IMR-90 (cell line): ENCODE measurements at regions not wholly inside any gene's neighbourhood (a gene's known extent, or its start where the extent isn't known, plus 50 kb on each side); places are given as distances from the start of the nearest gene placed in this dataset.

Experiments used
- ATAC-seq: fragments of 200-7000 bp; cut with Tn5 transposase; 2 replicates; pipeline ENCODE4 v1.9.1; 2020; ENCODE audit warnings: low read depth, mild to moderate bottlenecking, moderate library complexity
- BruUV-seq: library from RNA; stranded (reverse); fragments of 400-500 nt; replicated peaks from 2 replicates; lab custom pipeline; 2021; lab: Mats Ljungman, UMichigan
- CTCF ChIA-PET: fragments of 300-600 bp; formaldehyde crosslinking; extraction: SDS; loops from one replicate; lab custom pipeline; 2021; ENCODE audit warnings: antibody characterized with exemption; lab: Yijun Ruan, JAX
- POLR2A ChIA-PET: fragments of 300-600 bp; sonication (Branson Sonifier 250); formaldehyde crosslinking; loops from one replicate; lab custom pipeline; 2022; ENCODE audit warnings: antibody characterized with exemption; ENCODE audit not compliant: unreplicated experiment; lab: Charles Lee
- DNase-seq: peaks from one replicate; pipeline ENCODE4 v3.0.0; 2013
- H2AFZ ChIP-seq: replicated peaks from 2 replicates; pipeline ENCODE3; 2013; ENCODE audit warnings: low read length, mild to moderate bottlenecking; ENCODE audit not compliant: poor library complexity
- H2AK5ac ChIP-seq: 2 replicates; pipeline ENCODE4 v1.6.1; 2013; ENCODE audit warnings: low read depth, low read length, inconsistent platforms
- H2AK9ac ChIP-seq: replicated peaks from 2 replicates; pipeline ENCODE3; 2013; ENCODE audit warnings: mild to moderate bottlenecking, low read depth, low read length, moderate library complexity; ENCODE audit not compliant: poor library complexity
- H2BK120ac ChIP-seq: 2 replicates; pipeline ENCODE4 v1.6.1; 2013; ENCODE audit warnings: low read depth, low read length, inconsistent platforms
- H2BK15ac ChIP-seq: 3 replicates; pipeline ENCODE4 v1.6.1; 2013; ENCODE audit warnings: low read depth, low read length, inconsistent platforms
- H2BK20ac ChIP-seq: 2 replicates; pipeline ENCODE4 v1.6.1; 2013; ENCODE audit warnings: low read depth, mild to moderate bottlenecking, inconsistent platforms, low read length, moderate library complexity
- H2BK5ac ChIP-seq: 2 replicates; pipeline ENCODE4 v1.6.1; 2013; ENCODE audit warnings: mild to moderate bottlenecking, low read depth, low read length, inconsistent platforms; ENCODE audit not compliant: poor library complexity, severe bottlenecking
- H3K14ac ChIP-seq: replicated peaks from 2 replicates; pipeline ENCODE4 v1.6.1; 2013; ENCODE audit warnings: low read depth, low read length, inconsistent platforms
- H3K18ac ChIP-seq: 2 replicates; pipeline ENCODE4 v1.6.1; 2013; ENCODE audit warnings: low read depth, low read length, control low read depth
- H3K23ac ChIP-seq: 2 replicates; pipeline ENCODE4 v1.6.1; 2013; ENCODE audit warnings: low read depth, low read length, inconsistent platforms
- H3K27ac ChIP-seq: 2 replicates; pipeline ENCODE4 v1.5.1; 2013; ENCODE audit warnings: mild to moderate bottlenecking, control low read depth, low read length; ENCODE audit not compliant: insufficient read depth
- H3K27me3 ChIP-seq: 2 replicates; pipeline ENCODE4 v1.6.1; 2013; ENCODE audit warnings: low read length; ENCODE audit not compliant: control insufficient read depth, insufficient read depth
- H3K36me3 ChIP-seq: 2 replicates; pipeline ENCODE4 v1.6.1; 2013; ENCODE audit warnings: low read length, mixed read lengths; ENCODE audit not compliant: control insufficient read depth, insufficient read depth
- H3K4ac ChIP-seq: 2 replicates; pipeline ENCODE4 v1.6.1; 2013; ENCODE audit warnings: low read depth, low read length, inconsistent platforms
- H3K4me1 ChIP-seq: 2 replicates; pipeline ENCODE4 v1.6.1; 2013; ENCODE audit warnings: low read length, mixed read lengths; ENCODE audit not compliant: control insufficient read depth, insufficient read depth
- H3K4me2 ChIP-seq: 2 replicates; pipeline ENCODE4 v1.6.1; 2013; ENCODE audit warnings: low read depth, mild to moderate bottlenecking, control low read depth, low read length, moderate library complexity
- H3K4me3 ChIP-seq: 2 replicates; pipeline ENCODE4 v1.5.1; 2013; ENCODE audit warnings: low read depth, mild to moderate bottlenecking, control low read depth, low read length, moderate library complexity; ENCODE audit not compliant: insufficient read depth
- H3K56ac ChIP-seq: 2 replicates; pipeline ENCODE4 v1.6.1; 2013; ENCODE audit warnings: low read length, inconsistent platforms; ENCODE audit not compliant: insufficient read depth; ENCODE audit errors: extremely low read depth
- H3K79me1 ChIP-seq, 2 experiments: 2 replicates each; pipeline ENCODE4 v1.6.1; 2013; ENCODE audit warnings: low read length in 2 of 2, inconsistent platforms in 1 of 2, low read depth in 1 of 2
- H3K9ac ChIP-seq: 2 replicates; pipeline ENCODE4 v1.6.1; 2013; ENCODE audit warnings: low read depth, low read length, control low read depth
- H3K9me1 ChIP-seq: 2 replicates; pipeline ENCODE4 v1.6.1; 2013; ENCODE audit warnings: low read length, inconsistent platforms; ENCODE audit not compliant: insufficient read depth
- H3K9me3 ChIP-seq: 2 replicates; pipeline ENCODE4 v1.6.1; 2013; ENCODE audit warnings: low read length; ENCODE audit not compliant: control insufficient read depth, insufficient read depth
- H4K20me1 ChIP-seq: 2 replicates; pipeline ENCODE4 v1.6.1; 2013; ENCODE audit warnings: low read length, inconsistent platforms; ENCODE audit not compliant: insufficient read depth
- H4K5ac ChIP-seq: 2 replicates; pipeline ENCODE4 v1.6.1; 2013; ENCODE audit warnings: mild to moderate bottlenecking, low read depth, low read length, control low read depth
- H4K8ac ChIP-seq, 2 experiments: 2 replicates each; pipeline ENCODE4 v1.6.1; 2013; ENCODE audit warnings: low read depth in 2 of 2, low read length in 2 of 2, control low read depth in 1 of 2, inconsistent platforms in 1 of 2
- H4K91ac ChIP-seq: 2 replicates; pipeline ENCODE4 v1.6.1; 2013; ENCODE audit warnings: low read depth, low read length, inconsistent platforms; ENCODE audit not compliant: insufficient read depth
- CEBPB ChIP-seq: IDR thresholded peaks from 2 replicates; pipeline ENCODE4 v1.6.1; 2012; ENCODE audit warnings: low read depth, low read length, improper control_type of control experiment
- FOS ChIP-seq: fragments of 150-350 bp; IDR thresholded peaks from 2 replicates; pipeline ENCODE4 v1.6.1; 2016; ENCODE audit warnings: low read depth, low read length
- WGBS, 2 experiments: methylation state at CpG; one replicate each; pipeline versions ENCODE4 v1.1.5 to v1.1.7; 2013; ENCODE audit warnings: missing lambda C conversion rate in 2 of 2; ENCODE audit not compliant: insufficient read length in 1 of 2; ENCODE audit errors: extremely low coverage in 2 of 2; 5-methylcytosine and 5-hydroxymethylcytosine counted together
- dilution Hi-C: fragments of 300-500 bp; cut with HindIII; formaldehyde crosslinking; loops from one replicate; pipeline ENCODE4 v1.14.3; 2018; ENCODE audit warnings: low sequenced_read_pairs; ENCODE audit not compliant: unreplicated experiment
- in situ Hi-C: fragments of 300-500 bp; cut with MboI; formaldehyde crosslinking; loops from 3 replicates; pipeline ENCODE4 v1.14.3; 2019; ENCODE audit warnings: low sequenced_read_pairs, inconsistent platforms, mixed read lengths
- intact Hi-C: fragments of 100-400 bp; cut with micrococcal nuclease; formaldehyde crosslinking; loops from 2 replicates; pipeline ENCODE4 v1.10.0; 2022

- ChIA-PET POLR2A (no interaction called here), CTCF (no interaction called here)
- Histone ChIP-seq H2BK5ac (no peak overlapping the region), H3K14ac (no peak overlapping the region), H2AK5ac (no peak overlapping the region), H3K79me1 (no peaks in the 10 kb centered on the region), H2BK15ac (no peak overlapping the region), H4K5ac (no peak overlapping the region), H4K20me1 (no peaks in the 10 kb centered on the region), H3K18ac (no peak overlapping the region), H4K91ac (no peak overlapping the region), H3K23ac (no peak overlapping the region), H3K9ac (no peak overlapping the region), H3K9me1 (no peaks in the 10 kb centered on the region), H3K4ac (no peak overlapping the region), H3K4me3 (no peak overlapping the region), H2BK20ac (no peak overlapping the region), H2BK120ac (no peak overlapping the region), H3K9me3 (peaks cover 2% of the 10 kb centered on the region; the same call in 1 of the 2 replicates), H2AK9ac (no peak overlapping the region), H3K27ac (no peak overlapping the region), H3K36me3 (no peaks in the 10 kb centered on the region), H4K8ac (no peak overlapping the region), H3K27me3 (peaks cover 1% of the 10 kb centered on the region; the same call in 1 of the 2 replicates), H3K4me2 (no peak overlapping the region), H3K4me1 (no peaks in the 10 kb centered on the region), H3K56ac (no peak overlapping the region), H2AFZ (no peak overlapping the region)
- in situ Hi-C loops = no loop called here
- TF ChIP-seq CEBPB (peak; percentile 58), FOS (no peak)
- ATAC-seq (no peak), DNase-seq (no peak)
- dilution Hi-C loops = no loop called here
- WGBS, 2 experiments = 29% methylated on average over 1 of the region's 8 CpGs; no CpG with 5 or more reads in 1 of the 2 experiments
- no TSS peak for BruUV-seq
- intact Hi-C loops = loop anchor here (10.0 kb wide), 1 partner anchor 1730 kb away; no protein-coding TSS in a partner anchor
Measured at GRCh38 chr10:118944959-118945633, 84.4 kb upstream of the NANOS1 start.
